22Rv1 (cell line): ENCODE measurements at regions not wholly inside any gene's neighbourhood (a gene's known extent, or its start where the extent isn't known, plus 50 kb on each side); places are given as distances from the start of the nearest gene placed in this dataset.

Experiments
- ZFX ChIP-seq: fragments of 450-650 bp; IDR thresholded peaks from 2 replicates; pipeline ENCODE4 v1.6.1; 2017; ENCODE audit warnings: antibody characterized with exemption, borderline replicate concordance
- TF ChIP-seq, protein P1 (sequence below): fragments of 450-650 bp; IDR thresholded peaks from 2 replicates; pipeline ENCODE4 v1.5.1; 2017; ENCODE audit warnings: mild to moderate bottlenecking

DNA sequence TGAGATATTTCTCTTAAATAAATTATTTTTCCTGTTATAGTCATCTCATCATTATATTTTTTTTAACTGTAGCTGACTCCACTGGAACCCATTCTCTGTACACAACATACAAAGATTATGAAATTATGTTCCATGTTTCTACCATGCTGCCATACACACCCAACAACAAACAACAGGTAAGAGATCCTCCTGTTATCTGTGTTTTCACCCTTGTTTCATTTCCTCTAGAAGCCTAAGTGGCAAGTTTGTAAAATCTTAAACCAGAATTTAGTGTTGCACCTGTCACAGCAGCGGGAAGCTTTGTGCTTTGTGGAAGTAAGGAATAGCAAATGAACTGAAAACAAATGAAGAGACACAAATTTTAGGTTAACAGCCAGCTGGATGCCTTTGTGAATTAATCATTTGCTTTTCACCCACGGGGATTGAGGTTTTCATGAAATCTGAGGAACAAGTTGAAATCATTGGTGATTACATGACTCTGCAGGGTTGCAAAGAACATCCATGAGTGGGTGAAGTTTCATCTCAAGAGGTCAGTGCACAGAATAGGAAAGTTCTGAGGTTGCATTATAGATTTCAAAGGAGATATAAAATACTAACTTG, 273.9 kb upstream of the RGS6 start:
- TF ChIP-seq, protein P1, sequence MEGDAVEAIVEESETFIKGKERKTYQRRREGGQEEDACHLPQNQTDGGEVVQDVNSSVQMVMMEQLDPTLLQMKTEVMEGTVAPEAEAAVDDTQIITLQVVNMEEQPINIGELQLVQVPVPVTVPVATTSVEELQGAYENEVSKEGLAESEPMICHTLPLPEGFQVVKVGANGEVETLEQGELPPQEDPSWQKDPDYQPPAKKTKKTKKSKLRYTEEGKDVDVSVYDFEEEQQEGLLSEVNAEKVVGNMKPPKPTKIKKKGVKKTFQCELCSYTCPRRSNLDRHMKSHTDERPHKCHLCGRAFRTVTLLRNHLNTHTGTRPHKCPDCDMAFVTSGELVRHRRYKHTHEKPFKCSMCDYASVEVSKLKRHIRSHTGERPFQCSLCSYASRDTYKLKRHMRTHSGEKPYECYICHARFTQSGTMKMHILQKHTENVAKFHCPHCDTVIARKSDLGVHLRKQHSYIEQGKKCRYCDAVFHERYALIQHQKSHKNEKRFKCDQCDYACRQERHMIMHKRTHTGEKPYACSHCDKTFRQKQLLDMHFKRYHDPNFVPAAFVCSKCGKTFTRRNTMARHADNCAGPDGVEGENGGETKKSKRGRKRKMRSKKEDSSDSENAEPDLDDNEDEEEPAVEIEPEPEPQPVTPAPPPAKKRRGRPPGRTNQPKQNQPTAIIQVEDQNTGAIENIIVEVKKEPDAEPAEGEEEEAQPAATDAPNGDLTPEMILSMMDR, result no peak
- no peak for TF ChIP-seq ZFX
